HG03460 (cell line): ENCODE measurements at regions not wholly inside any gene's neighbourhood (a gene's known extent, or its start where the extent isn't known, plus 50 kb on each side); places are given as distances from the start of the nearest gene placed in this dataset.

Source experiments
- ATAC-seq: cut with Tn5 transposase; IDR thresholded peaks from one replicate; pipeline ENCODE4 v1.9.1; 2021; ENCODE audit not compliant: unreplicated experiment

GRCh38 chr3:127461286-127461910 lies 129.1 kb downstream of the TPRA1 start:
- no peak for ATAC-seq

- no peak for ATAC-seq
Measured at GRCh38 chr3:127459891-127460290, 130.6 kb downstream of the TPRA1 start.

- ATAC-seq: no peak
Measured at GRCh38 chr3:127458696-127459604, 131.6 kb downstream of the TPRA1 start.

- no peak for ATAC-seq
Measured at GRCh38 chr3:127457546-127458145, 132.9 kb downstream of the TPRA1 start.

GRCh38 chr3:127457094-127457475 lies 133.4 kb downstream of the TPRA1 start:
- no peak for ATAC-seq

- ATAC-seq: no peak
Measured at GRCh38 chr3:127456471-127457093, 134.0 kb downstream of the TPRA1 start.

GRCh38 chr3:127455541-127456450 lies 134.7 kb downstream of the TPRA1 start:
- ATAC-seq: peak; percentile 73

GRCh38 chr3:127454968-127455367 lies 135.6 kb downstream of the TPRA1 start:
- ATAC-seq: no peak

- ATAC-seq: no peak
Measured at GRCh38 chr3:127454051-127454450, 136.5 kb downstream of the TPRA1 start.

GRCh38 chr3:127452321-127452821 lies 138.2 kb downstream of the TPRA1 start:
- ATAC-seq: no peak

- ATAC-seq: no peak
Measured at GRCh38 chr3:127451321-127451720, 139.2 kb downstream of the TPRA1 start.

GRCh38 chr3:127450331-127450730 lies 140.2 kb downstream of the TPRA1 start:
- ATAC-seq: no peak

- ATAC-seq: no peak
Measured at GRCh38 chr3:127449486-127450212, 140.9 kb downstream of the TPRA1 start.

GRCh38 chr3:127448671-127449070 lies 141.9 kb downstream of the TPRA1 start:
- no peak for ATAC-seq

GRCh38 chr3:127448161-127448561 lies 142.4 kb downstream of the TPRA1 start:
- no peak for ATAC-seq

GRCh38 chr3:127446756-127447155 lies 143.8 kb downstream of the TPRA1 start:
- ATAC-seq: no peak

- ATAC-seq: no peak
Measured at GRCh38 chr3:127445581-127446343, 144.8 kb downstream of the TPRA1 start.

GRCh38 chr3:127444761-127445160 lies 145.8 kb downstream of the TPRA1 start:
- no peak for ATAC-seq
